Left ventricle myocardium inferior (tissue), 1 donor: ENCODE measurements at regions not wholly inside any gene's neighbourhood (a gene's known extent, or its start where the extent isn't known, plus 50 kb on each side); places are given as distances from the start of the nearest gene placed in this dataset.

Source experiments
- DNase-seq: peaks from one replicate; pipeline ENCODE4 v3.0.0-alpha.2; 2020
- H3K27ac ChIP-seq: fragments of 200-600 bp; replicated peaks from 2 replicates; pipeline ENCODE4 v1.8.0; 2021
- H3K27me3 ChIP-seq: fragments of 200-600 bp; 2 replicates; pipeline ENCODE4 v1.8.0; 2021; ENCODE audit warnings: low read depth
- H3K36me3 ChIP-seq: fragments of 200-600 bp; 2 replicates; pipeline ENCODE4 v1.8.0; 2021
- H3K4me1 ChIP-seq: fragments of 200-600 bp; 2 replicates; pipeline ENCODE4 v1.8.0; 2021
- H3K4me3 ChIP-seq: fragments of 200-600 bp; 2 replicates; pipeline ENCODE4 v1.8.0; 2021; ENCODE audit warnings: mild to moderate bottlenecking, moderate library complexity
- H3K9me3 ChIP-seq: fragments of 200-600 bp; replicated peaks from 2 replicates; pipeline ENCODE4 v1.8.0; 2021
- CTCF ChIP-seq: fragments of 200-600 bp; IDR thresholded peaks from 2 replicates; pipeline ENCODE4 v1.8.0; 2021; ENCODE audit warnings: antibody characterized with exemption, mild to moderate bottlenecking, borderline replicate concordance
- intact Hi-C: fragments of 100-400 bp; cut with micrococcal nuclease; formaldehyde crosslinking; loops from one replicate; pipeline ENCODE4 v1.11.0; 2022
- donor health status: DM: no; HTN: yes; CAD: no; lungs with severe emphysema.

GRCh38 chr13:63607153-63607552 lies 2191.5 kb upstream of the PCDH20 start:
- H3K4me3 ChIP-seq: no peak overlapping the region
- no peaks in the 10 kb centered on the region for H3K36me3 ChIP-seq
- H3K4me1 ChIP-seq: no peaks in the 10 kb centered on the region
- H3K27me3 ChIP-seq: no peaks in the 10 kb centered on the region
- intact Hi-C loops: no loop called here
- H3K27ac ChIP-seq: no peak overlapping the region
- TF ChIP-seq CTCF: no peak
- DNase-seq: no peak
- H3K9me3 ChIP-seq: peaks cover 55% of the 10 kb centered on the region

GRCh38 chr13:63605962-63606361 lies 2190.3 kb upstream of the PCDH20 start:
- Histone ChIP-seq H3K27ac (no peak overlapping the region), H3K27me3 (no peaks in the 10 kb centered on the region), H3K9me3 (peaks cover 55% of the 10 kb centered on the region), H3K4me3 (no peak overlapping the region), H3K36me3 (no peaks in the 10 kb centered on the region), H3K4me1 (no peaks in the 10 kb centered on the region)
- DNase-seq: no peak
- intact Hi-C loops: no loop called here
- TF ChIP-seq CTCF: no peak

GRCh38 chr13:63605403-63605802 lies 2189.8 kb upstream of the PCDH20 start:
- no peak overlapping the region for H3K27ac ChIP-seq
- intact Hi-C loops: no loop called here
- DNase-seq: no peak
- peaks cover 55% of the 10 kb centered on the region for H3K9me3 ChIP-seq
- no peaks in the 10 kb centered on the region for H3K27me3 ChIP-seq
- H3K36me3 ChIP-seq: no peaks in the 10 kb centered on the region
- no peak for TF ChIP-seq CTCF
- no peaks in the 10 kb centered on the region for H3K4me1 ChIP-seq
- H3K4me3 ChIP-seq: no peak overlapping the region

GRCh38 chr13:63595811-63596210 lies 2180.2 kb upstream of the PCDH20 start:
- no peak for DNase-seq
- Histone ChIP-seq H3K9me3 (peaks cover 11% of the 10 kb centered on the region), H3K27ac (no peak overlapping the region), H3K27me3 (no peaks in the 10 kb centered on the region), H3K4me3 (no peak overlapping the region), H3K36me3 (no peaks in the 10 kb centered on the region), H3K4me1 (no peaks in the 10 kb centered on the region)
- TF ChIP-seq CTCF: no peak
- intact Hi-C loops: no loop called here

- Histone ChIP-seq H3K4me1 (no peaks in the 10 kb centered on the region), H3K9me3 (peaks cover 23% of the 10 kb centered on the region), H3K27ac (no peak overlapping the region), H3K4me3 (no peak overlapping the region), H3K36me3 (no peaks in the 10 kb centered on the region), H3K27me3 (no peaks in the 10 kb centered on the region)
- DNase-seq: no peak
- intact Hi-C loops: no loop called here
- no peak for TF ChIP-seq CTCF
Measured at GRCh38 chr13:63586467-63586866, 2170.8 kb upstream of the PCDH20 start.

GRCh38 chr13:63578796-63579195 lies 2163.1 kb upstream of the PCDH20 start:
- H3K36me3 ChIP-seq: no peaks in the 10 kb centered on the region
- no peak for TF ChIP-seq CTCF
- no peaks in the 10 kb centered on the region for H3K4me1 ChIP-seq
- H3K27ac ChIP-seq: no peak overlapping the region
- no peaks in the 10 kb centered on the region for H3K27me3 ChIP-seq
- intact Hi-C loops: no loop called here
- H3K4me3 ChIP-seq: no peak overlapping the region
- DNase-seq: no peak
- peaks cover 42% of the 10 kb centered on the region for H3K9me3 ChIP-seq
